NCI-H1694 (cell line): ENCODE measurements at regions not wholly inside any gene's neighbourhood (a gene's known extent, or its start where the extent isn't known, plus 50 kb on each side); places are given as distances from the start of the nearest gene placed in this dataset.
"Not testable (repeated sequence)": the region's sequence is repeated elsewhere in the genome, so short reads cannot be mapped to it uniquely, and the experiment has no call there.

ENCODE experiments used
- DNase-seq: peaks from one replicate; lab custom pipeline; 2025; lab: John Stamatoyannopoulos, UW

DNA sequence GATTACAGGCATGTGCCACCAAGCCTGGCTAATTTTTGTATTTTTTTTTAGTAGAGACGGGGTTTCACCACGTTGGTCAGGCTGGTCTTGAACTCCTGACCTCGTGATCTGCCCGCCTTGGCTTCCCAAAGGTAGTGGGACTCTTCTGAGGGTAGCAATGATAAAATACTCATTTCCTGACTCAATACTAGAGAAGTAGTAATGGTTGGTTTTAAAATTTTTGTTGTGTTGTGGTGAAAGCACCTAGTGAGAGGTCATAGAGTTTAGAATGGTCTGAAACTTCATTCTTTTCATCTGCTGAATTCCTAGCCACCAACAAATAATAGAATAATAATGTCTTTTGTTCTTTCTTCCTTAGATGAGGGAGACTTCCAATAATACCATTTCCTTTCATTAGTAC, 422.1 kb downstream of the PSAT1 start:
- DNase-seq = not testable (repeated sequence)

DNA sequence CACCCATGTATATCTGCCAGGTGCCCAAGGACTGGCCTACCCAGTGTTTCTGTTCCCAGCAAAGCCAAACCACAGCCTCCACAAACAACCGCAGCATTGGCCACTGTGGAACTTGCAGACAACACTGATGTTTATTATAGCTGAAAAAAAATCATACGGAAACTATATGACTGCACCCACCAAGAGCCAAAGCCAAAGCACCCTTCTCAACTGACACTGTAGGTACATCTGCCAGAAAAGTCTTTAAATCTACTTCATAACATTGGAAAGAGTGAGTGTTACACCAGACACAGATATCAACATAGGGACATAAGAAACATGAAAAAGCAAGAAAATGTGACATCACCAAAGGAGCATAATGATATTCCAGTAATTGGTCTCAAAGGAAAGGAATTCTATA, 428.0 kb downstream of the PSAT1 start:
- no peak for DNase-seq

DNA sequence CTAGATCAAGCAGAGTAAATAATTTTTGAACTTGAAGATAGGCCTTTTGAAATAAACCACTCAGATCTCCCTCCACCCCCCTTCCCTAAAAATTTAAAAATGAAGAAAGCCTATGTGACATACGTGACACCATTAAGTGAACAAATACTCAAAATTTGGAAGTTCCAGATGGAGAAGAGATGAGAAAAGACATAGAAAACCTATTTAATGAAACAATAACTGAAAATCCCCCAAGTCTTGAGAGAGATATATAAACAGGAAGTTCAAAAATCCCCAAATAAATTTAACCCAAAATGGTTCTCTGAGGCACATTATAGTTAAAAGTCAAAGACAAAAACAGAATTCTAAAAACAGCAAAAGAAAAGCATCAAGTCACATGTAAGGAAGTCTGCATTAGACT, 428.6 kb downstream of the PSAT1 start:
- DNase-seq = no peak

DNA sequence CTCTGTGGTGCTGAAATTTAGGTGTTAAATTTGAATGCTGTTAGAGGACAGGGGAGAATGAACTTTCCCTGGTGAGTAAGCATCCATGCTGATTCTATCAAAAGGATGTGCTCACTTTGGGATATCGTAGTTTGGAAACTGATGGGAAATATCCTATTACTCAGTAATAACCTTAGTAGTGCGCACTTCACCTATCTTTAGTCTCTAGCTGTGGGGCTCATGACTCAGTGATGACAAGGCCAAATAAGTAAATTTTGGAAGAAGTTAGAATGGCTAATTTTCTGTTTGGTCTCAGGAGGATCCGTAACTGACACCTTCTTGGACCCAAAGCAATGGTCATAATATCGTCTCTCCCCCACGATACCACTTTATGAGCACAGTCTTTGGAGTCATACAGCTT, 448.4 kb downstream of the PSAT1 start:
- DNase-seq = no peak

DNA sequence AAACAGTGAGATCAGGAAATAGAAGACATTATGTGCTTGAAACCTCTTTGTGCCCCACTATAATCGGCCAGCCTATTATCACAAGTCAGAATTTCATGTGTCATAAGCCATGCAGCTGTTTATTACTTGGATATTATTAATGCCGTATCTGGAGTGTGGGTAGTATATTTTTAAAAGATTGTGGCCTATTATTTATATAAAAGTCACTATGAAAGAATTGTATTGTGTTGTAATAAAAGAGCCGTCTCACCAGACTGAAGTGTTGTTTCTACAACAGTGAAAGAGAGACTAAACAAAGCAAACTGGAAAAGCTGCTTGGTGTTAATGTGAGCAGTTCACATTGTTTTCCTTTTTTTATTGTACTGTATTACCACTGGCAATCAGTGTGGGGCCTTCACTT, 449.1 kb downstream of the PSAT1 start:
- DNase-seq = no peak

DNA sequence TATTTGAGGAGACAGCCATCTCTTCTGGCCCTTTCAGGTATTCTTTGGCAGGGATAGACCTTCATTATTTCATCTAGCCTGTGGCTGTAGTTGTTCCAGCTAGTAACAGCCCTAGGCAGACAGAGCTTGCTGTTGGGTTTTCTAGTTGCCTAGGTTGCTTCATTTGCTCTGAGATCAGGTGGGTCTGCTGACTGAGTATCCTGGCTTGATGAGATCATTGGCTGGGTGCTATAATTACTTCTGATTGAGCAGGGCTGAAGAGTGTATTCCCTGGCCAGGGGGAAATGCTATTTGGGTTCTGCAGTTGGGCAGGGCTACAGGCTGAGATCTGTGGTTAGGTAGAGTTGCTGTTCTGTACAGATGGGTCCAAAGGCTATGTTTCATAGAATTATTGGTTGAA, 456.1 kb downstream of the PSAT1 start:
- DNase-seq = no peak

DNA sequence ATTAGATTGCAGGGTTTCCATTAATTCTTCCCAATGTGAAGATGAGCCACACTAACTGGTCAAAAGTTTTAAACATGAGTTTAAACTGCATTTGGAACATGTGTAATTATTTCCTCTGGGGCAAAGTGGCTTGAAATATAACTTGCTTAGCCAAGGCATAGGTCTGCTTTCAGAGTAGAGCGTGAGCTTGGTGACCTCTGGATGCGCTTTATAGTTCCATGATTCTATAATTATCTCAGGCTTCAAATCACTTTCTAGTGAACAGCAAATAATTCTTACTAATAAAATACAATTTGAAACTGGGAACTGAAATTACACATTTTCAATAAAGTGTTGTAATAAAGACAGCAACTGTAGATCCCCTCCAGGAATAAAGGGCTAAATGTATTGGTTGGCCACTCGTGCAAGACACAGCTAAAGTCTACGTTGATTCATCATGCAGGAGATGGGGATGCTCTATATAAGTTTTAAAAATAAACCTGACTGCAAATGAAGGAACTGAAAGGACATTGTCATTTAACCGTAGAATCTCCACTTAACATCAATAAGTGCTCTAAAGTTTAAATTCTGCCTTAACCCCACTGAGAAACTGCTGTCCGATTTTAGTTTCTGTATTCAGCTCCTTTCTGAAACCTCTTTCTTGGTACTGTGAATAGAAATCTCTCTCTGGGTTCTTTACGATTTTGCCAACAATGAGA, 460.0 kb downstream of the PSAT1 start:
- no peak for DNase-seq

DNA sequence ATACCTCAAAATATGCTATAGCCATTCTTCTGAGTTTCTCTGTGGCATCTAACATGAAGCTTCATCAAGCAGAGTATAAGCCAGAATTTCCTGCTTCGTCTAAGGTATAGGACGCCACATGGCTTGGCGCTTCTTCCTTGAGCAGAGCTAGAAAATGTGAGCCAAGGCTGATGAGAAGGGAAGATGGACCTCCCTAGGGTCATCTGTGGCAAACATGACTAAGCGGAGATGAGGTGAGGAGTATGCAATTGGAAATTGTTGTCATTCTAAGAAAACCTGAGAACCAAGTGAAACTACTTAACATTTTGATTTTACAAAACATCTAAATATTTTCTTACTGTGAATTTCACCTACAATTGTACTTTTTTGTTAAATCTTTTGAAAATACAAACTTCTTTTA, 466.5 kb downstream of the PSAT1 start:
- DNase-seq = no peak

DNA sequence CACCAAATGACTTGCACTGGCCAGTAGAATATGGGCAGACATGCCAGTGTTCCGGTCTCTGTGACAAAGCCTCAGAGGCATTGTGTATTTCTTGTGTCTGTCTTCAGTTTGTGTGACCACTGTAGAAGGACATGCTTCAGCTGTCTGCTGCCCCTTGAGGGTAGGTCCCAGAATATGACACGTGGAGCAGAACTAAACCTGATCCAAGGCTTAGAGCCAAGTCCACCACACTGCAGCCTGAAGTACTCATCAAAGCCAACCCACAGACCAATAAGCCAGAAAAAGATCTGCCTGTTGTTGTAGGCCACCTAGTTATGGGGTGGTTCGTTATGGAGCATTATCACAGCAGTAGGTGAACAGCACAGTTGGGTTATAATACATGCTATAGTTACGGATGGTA, 468.9 kb downstream of the PSAT1 start:
- DNase-seq = no peak

DNA sequence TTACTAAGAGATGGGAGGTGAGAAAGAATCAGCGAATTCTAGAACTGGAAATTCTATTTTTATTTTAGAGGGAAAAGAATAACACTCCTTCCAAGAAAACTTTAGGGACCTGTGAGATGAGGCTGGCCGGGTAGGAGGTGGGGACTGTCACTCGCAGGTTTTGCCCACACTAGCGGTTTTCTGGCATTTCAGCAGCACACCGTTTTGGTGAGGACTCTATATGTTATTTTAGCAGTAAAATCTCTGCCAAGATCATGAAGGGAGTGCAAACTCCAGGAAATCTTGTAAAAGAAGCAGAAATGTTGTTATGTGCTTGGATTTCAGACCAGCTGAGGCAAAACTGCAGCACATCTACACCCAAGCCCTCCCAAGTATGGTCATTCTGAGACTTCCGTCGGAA, 470.6 kb downstream of the PSAT1 start:
- DNase-seq = no peak

DNA sequence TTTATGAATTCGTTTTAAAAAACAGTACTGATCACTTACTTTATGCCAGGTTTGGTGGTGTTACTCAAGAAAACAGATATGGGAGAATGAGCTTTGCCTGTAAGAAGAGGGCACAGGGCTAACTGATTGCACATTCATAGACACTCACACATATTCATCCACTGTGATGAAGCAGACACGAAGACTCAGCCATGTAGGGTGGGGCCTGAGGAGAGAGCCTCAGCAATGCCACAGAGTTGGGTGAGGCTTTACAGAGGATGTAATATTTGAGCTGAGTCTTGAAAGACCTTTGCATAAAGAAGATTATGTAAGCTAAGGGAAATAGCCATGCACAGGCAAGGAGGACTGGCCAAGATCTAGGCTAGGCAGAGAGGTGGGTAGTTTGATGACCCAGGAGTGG, 472.8 kb downstream of the PSAT1 start:
- no peak for DNase-seq

DNA sequence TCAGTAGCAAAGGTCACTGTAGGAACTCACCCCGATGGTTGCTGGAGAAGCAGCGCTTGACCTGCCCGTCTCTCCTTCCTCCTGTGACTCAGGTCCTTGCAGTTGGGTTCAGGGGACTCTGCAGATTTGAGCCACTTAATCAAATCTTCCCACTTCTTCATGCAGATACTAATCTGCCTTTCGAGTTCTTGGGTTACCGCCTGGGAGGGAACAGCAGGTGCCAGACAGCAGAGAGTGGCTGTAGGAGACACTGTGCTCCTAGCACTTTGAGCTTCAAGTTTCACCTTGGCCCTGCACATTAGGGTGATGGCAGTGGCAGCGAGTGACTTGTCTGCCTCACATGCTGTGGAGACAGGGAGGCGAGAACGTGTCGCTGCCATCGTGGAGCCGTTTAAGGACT, 478.3 kb downstream of the PSAT1 start:
- DNase-seq = no peak

DNA sequence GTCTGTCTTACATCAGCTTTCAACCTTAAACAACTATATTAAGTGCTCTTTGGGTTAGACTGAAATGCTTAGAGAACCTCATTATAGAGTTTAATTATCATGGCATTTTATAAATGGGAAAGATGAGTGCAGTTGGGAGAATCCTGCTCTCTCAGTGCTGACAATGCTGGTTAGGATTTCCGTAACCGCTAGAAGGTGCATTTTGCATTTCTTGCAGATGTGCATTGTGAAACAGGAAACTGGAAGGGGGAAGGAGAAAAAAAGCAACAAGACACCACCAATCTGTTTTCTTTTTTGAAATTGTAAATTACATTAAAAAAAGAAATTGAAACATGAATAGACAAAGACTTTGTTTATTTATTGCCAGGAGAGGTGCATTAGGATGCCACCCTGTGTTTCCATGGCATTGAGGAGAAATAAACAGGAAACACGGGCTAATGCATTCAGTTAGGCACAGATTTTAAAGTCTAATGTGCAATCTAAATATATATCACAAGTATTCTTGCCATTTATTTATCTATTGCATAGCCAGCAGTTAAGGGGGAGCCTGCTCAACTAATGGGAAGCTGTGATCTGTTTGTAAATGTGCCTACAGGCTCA, 478.9 kb downstream of the PSAT1 start:
- DNase-seq = no peak

DNA sequence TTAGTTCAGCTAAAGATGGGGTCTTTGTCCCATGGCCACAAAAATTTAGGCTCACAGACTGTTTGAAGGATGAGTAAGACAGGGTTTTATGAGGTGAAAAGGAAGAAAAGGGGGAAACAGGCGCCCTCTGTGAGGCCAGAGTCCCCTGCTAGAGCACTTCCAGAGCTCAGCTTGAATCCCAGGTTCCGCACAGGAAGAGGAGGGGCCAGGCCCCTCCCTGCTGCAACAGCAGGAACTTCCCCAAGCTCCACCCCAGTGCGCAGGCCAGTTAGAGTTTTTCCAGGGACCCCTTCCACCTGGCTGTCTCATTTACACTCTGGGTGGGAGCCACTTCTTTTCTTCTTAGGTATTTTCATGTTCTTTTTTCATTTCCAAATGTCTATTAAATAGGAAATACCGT, 480.8 kb downstream of the PSAT1 start:
- no peak for DNase-seq

DNA sequence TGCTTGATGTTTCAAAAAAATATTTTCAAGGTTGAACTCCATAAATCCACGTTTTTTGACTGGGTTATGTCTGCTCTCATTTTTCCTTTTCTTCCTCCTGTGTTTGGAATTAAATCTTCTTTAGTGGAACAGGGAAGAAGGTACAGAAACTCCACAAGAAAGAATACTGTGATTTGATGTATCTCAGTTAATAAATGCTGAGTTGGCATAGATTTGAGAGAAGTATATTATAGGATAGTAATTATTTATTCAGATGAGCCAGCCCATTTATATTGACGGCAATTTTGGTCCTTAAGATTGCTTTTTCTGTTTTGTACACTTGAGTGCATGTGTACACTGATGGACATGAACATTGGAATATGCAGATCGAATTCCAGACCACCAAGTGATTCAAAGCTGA, 481.4 kb downstream of the PSAT1 start:
- no peak for DNase-seq

DNA sequence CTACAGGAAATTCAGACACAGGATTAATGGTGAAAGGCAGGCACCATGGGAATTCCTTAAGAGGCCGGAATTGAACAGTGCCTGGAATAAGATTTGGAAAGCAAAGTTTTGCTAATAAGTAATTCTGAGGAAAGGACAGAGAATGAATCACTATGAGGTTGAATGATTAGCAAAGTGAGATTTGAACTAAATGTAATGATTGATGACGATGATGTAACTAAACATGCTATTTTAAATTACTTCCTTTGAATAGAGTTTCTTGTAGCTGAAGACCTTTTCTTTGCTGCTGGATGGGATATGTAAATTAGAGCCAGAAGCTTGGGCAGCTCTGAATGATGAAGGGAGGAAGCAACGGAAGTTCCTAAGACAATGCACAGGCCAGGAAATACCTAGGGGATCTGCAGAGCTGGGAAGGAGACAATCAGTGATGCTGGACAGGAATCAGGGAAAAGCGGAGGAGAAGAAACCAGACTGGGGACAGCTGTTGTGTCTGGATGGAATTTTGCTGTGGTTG, 482.0 kb downstream of the PSAT1 start:
- DNase-seq = no peak

DNA sequence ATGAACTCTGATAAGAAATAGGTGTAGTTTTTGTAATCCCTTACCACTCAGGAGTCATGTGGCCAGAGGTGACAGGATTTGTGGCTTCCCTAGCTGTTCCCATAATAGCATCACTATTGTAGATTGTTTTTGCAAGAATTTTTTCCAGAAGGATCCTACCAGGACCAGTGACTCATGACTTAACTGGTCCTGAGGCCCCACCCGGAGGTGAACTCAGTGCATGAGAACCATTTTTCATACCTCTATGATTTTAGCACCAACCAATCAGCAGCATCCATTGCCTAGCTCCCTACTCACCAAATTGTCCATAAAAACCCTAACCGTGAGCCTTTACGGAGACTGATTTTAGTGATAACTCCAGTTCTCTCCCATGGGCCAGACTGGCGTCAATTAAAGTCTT, 484.8 kb downstream of the PSAT1 start:
- DNase-seq = no peak

DNA sequence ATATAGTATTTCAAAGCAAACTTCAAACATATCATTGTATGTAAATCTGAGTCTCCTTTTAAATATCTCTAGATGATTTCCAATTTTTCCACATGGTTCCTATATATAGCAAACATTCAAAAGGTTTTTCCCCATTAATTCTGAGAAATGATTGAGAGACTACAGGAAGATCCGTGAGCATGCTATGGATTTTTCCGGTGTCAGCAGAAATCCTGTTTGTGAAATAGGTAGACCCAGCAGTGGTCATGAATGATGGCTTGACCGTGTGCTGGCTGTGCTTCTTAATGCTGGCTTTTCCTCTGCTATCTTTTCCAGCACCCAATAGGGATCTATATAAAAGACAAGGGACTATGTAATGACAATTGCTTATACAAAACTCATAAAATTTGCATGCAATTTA, 485.3 kb downstream of the PSAT1 start:
- DNase-seq = no peak

DNA sequence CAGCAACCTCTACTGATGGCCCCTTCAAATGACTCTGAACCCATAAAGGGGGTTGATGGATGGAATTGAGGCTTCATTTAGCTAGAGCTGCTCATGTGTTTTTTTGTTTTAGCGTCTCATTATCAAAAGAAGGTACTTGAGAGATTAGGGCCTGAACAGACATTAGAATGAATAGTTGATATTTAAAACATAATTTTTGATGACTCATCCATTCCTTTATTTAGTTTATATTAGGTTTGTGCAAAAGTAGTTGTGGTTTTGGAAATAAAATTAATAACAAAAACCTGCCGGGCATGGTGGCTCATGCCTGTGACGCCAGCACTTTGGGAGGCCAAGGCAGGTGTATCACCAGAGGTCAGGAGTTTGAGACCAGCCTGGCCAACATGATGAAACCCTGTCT, 485.9 kb downstream of the PSAT1 start:
- DNase-seq = no peak

DNA sequence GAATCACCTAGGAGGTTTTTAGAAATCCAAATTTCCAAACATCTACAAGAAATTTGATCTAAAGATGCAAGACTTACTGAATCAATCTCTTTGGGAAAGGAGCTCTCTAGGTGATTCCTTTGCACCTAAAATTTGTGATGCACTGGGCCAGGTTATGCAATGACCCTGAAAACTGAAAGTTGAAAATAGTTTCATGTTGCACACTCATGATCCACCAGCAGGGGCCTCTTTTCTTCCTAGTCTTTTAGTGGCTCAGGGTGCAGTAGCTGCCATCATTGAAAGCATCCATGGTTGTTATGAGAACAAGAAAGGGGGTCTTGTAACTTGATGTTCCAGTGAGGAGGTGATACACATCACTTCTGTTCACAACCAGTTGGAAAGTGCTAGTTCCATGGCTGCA, 486.8 kb downstream of the PSAT1 start:
- no peak for DNase-seq

DNA sequence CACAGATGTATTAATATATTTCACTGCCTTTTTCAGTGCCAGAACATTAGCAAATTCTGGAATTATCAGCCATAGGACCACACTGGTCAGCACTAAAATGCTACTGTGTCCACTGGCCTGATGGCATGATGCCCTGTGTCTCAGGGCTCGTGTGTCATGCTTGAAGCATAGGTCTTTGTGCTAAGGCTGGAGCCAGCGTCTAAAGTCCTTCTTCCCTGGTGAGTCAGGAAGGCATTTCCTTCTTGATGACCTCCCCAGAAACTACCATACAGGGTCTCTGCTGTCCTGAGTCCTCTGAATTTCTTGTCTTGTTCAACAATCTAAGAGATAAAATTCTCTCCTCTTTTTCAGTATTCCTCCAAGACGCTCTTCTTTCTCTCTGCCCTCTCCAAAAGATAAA, 489.9 kb downstream of the PSAT1 start:
- DNase-seq = no peak

DNA sequence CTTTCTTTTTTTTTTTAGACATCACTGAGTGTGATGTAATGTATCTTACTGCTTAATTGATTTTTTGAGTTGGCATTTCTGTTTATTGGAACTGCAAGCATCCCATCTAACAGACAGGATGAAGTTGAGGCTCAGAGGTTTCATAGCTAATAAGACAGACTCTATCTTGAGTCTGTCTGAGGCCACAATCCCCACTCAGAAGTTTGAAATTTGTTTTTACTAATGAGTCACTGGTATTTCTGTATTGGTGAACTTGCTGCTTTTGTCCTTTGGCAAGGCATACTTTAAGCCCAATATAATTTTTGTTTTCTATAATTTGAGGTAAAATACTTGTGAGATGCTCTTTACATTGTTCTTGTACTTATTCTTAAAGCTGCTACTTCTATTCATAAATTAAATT, 491.2 kb downstream of the PSAT1 start:
- no peak for DNase-seq

DNA sequence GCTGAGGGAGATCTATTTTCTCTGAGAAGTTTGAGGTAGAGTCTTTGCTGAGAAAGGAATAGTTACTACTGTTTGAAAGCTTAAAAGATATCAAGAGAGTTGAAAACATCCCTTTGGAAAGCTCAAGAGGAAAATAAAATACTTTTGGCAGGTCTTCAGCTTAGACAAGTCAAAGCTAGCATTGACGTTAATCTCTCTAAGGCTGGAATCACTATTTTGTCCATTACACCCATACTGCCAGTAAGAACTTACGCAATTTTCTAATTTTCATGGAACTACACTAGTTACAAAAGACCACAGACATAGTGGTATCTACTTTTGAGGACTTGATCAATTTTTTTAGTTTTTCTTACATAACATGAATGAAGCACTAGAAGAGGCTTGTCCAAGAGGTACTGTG, 494.9 kb downstream of the PSAT1 start:
- DNase-seq = no peak

DNA sequence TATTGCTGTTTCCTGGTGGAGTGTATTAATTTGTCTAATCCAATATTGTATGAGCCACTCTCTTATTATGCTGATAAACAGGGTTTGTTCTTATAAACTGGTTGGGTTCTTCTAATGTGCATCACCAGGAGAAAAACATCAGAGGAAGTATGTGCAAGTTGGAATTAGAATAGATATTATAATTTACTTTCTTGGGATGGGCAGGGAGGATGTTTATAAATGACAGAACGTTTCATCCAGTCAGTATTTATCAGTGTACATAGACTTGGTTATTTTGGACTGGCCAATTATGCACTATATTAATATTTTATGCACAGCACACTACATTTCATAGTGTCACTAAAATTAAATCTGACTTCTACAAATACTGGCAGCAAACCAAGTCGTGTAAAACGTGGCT, 495.8 kb downstream of the PSAT1 start:
- DNase-seq = no peak
